Pancreas (tissue), 10 donors: ENCODE measurements at regions not wholly inside any gene's neighbourhood (a gene's known extent, or its start where the extent isn't known, plus 50 kb on each side); places are given as distances from the start of the nearest gene placed in this dataset.
A peak's percentile ranks its signal among the peaks of the same experiment; 100 is the strongest.

Experiments
- ATAC-seq, 4 donors: fragments of 200-7000 bp; cut with Tn5 transposase; one replicate each; pipeline versions ENCODE4 v1.8.0 to v1.9.1; 2020; ENCODE audit warnings: mild to moderate bottlenecking in 4 of 4, moderate library complexity in 4 of 4
- DNase-seq, 6 donors: peaks; one replicate each; pipeline ENCODE4 v3.0.0-alpha.2; 2020
- FAIRE-seq: peaks from 2 replicates; lab custom pipeline; 2012; peaks lifted over from hg19 to GRCh38; lab: Jason Lieb, UNC
- H3K27ac ChIP-seq, 4 donors: fragments of 200-600 bp; sonication (generic); 1 replicate in 3 of 4; 2 replicates in 1 of 4; pipeline versions ENCODE4 v1.5.0 to v1.8.0; 2020
- H3K27me3 ChIP-seq, 4 donors: fragments of 200-600 bp; one replicate each; pipeline ENCODE4 v1.8.0; 2021
- H3K36me3 ChIP-seq, 3 donors: fragments of 200-600 bp; sonication (generic) in 1 of 3; one replicate each; pipeline versions ENCODE4 v1.5.0 to v1.8.0; 2020 to 2021
- H3K4me1 ChIP-seq, 3 donors: fragments of 200-600 bp; one replicate each; pipeline ENCODE4 v1.8.0; 2021
- H3K4me3 ChIP-seq, 4 donors: fragments of 200-600 bp; sonication (generic) in 2 of 4; one replicate each; pipeline versions ENCODE4 v1.5.0 to v1.8.0; 2020 to 2021
- H3K9me3 ChIP-seq, 4 donors: fragments of 200-600 bp; one replicate each; pipeline ENCODE4 v1.8.0; 2021
- CTCF ChIP-seq, 4 donors: fragments of 200-600 bp; sonication (generic) in 3 of 4; IDR thresholded peaks; one replicate each; pipeline versions ENCODE4 v1.5.0 to v1.8.0; 2021; ENCODE audit warnings: antibody characterized with exemption in 4 of 4
- WGBS, 2 donors: extraction: QIAGEN DNeasy Blood & Tissue Kit; methylation state at CpG; one replicate each; pipeline ENCODE4 v1.1.7; 2013; 5-methylcytosine and 5-hydroxymethylcytosine counted together
- intact Hi-C, 3 donors: fragments of 100-400 bp; cut with DNase I; formaldehyde crosslinking; loops; one replicate each; pipeline versions ENCODE4 v1.11.1 to v1.14.2; 2022
- donor health status: healthy with polysubstance abuse.
- donor health status: DM: no; HTN: no; CAD: no; lungs with moderate emphysema.
- donor health status: DM: no; HTN: no; CAD: no.
- donor health status: control.
- donor health status: control.
- donor health status: Bipolar disorder and iron deficiency.
- donor health status: DM: yes; HTN: yes; CAD: no.
- donor health status: DM: no; HTN: no; CAD: no.
- donor health status: DM: no; HTN: no; CAD: no.
- donor health status: DM: yes; HTN: yes; CAD: no.

DNA sequence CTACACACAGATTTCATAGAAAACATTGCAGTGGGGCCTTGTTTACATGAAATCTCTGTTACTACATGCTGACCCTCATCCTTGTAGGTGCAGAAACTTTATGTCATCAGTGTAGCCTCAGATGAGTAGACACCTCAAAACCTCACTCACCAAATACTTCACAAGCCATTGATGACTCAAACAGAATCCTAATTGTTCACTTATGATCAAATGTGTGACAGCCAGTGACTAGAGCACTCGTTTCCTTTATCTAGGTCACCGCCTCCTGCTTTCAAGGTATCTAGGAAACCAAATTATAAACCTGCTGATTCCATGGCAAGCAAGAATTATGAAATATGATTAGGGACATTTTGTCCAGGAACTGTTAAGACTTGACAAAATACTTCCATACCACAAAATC, 255.8 kb upstream of the GPRIN3 start:
- ATAC-seq (peak in 3 of 4 donors; percentile 42 to 76 (median 73)), FAIRE-seq (no peak), DNase-seq (no peak)
- H3K27ac ChIP-seq: no peak overlapping the region
- no peaks in the 10 kb centered on the region for H3K36me3 ChIP-seq
- no peaks in the 10 kb centered on the region for H3K27me3 ChIP-seq
- TF ChIP-seq CTCF (IDR thresholded peaks at IDR 0.05): no peak
- intact Hi-C loops: no loop called here
- H3K4me3 ChIP-seq: no peak overlapping the region
- 33 to 38% methylated on average over 2 of the region's 2 CpGs for WGBS, 2 donors
- no peaks in the 10 kb centered on the region for H3K9me3 ChIP-seq
- H3K4me1 ChIP-seq: no peaks in the 10 kb centered on the region

GRCh38 chr4:89562746-89563145, 255.1 kb upstream of the GPRIN3 start:
- intact Hi-C loops: no loop called here
- FAIRE-seq: no peak
- no peaks in the 10 kb centered on the region for H3K9me3 ChIP-seq
- no peak for DNase-seq
- no peak overlapping the region for H3K27ac ChIP-seq
- H3K4me1 ChIP-seq: no peaks in the 10 kb centered on the region
- 71 to 73% methylated on average over 3 of the region's 3 CpGs for WGBS, 2 donors
- no peaks in the 10 kb centered on the region for H3K36me3 ChIP-seq
- no peak for ATAC-seq
- H3K4me3 ChIP-seq: no peak overlapping the region
- TF ChIP-seq CTCF (IDR thresholded peaks at IDR 0.05): no peak
- H3K27me3 ChIP-seq: no peaks in the 10 kb centered on the region

- Histone ChIP-seq H3K27ac (no peak overlapping the region), H3K36me3 (no peaks in the 10 kb centered on the region), H3K4me3 (no peak overlapping the region), H3K27me3 (no peaks in the 10 kb centered on the region), H3K9me3 (no peaks in the 10 kb centered on the region), H3K4me1 (no peaks in the 10 kb centered on the region)
- intact Hi-C loops: no loop called here
- ATAC-seq: no peak
- no peak for DNase-seq
- no peak for FAIRE-seq
- 93 to 100% methylated on average over 2 of the region's 2 CpGs for WGBS, 2 donors
- TF ChIP-seq CTCF (IDR thresholded peaks at IDR 0.05): no peak
Measured at GRCh38 chr4:89561048-89561447, 253.4 kb upstream of the GPRIN3 start.

DNA sequence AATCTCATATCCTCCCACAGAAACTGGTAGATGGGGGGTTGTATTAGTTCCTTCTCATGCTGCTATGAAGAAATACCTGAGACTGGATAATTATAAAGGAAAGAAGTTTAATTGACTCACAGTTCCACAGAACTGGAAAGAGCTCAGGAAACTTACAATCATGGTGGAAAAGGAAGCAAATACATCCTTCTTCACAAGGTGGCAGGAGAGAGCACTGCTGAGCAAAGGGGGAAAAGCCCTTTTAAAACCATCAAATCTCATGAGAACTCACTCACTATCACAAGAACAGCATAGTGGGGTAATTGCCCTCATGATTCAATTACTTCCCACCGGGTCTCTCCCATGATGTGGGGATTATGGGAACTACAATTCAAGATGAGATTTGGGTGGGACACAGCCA, 250.5 kb upstream of the GPRIN3 start:
- no peak for TF ChIP-seq CTCF (IDR thresholded peaks at IDR 0.05)
- H3K27me3 ChIP-seq: no peaks in the 10 kb centered on the region
- WGBS, 2 donors: 66 to 89% methylated on average over 1 of the region's 1 CpG
- intact Hi-C loops: no loop called here
- FAIRE-seq (no peak), ATAC-seq (no peak), DNase-seq (no peak)
- no peaks in the 10 kb centered on the region for H3K4me1 ChIP-seq
- no peak overlapping the region for H3K4me3 ChIP-seq
- no peak overlapping the region for H3K27ac ChIP-seq
- no peaks in the 10 kb centered on the region for H3K36me3 ChIP-seq
- H3K9me3 ChIP-seq: no peaks in the 10 kb centered on the region

GRCh38 chr4:89556601-89557305, 249.2 kb upstream of the GPRIN3 start:
- no peaks in the 10 kb centered on the region for H3K9me3 ChIP-seq
- no peak for ATAC-seq
- FAIRE-seq: no peak
- no peaks in the 10 kb centered on the region for H3K4me1 ChIP-seq
- DNase-seq: no peak
- TF ChIP-seq CTCF (IDR thresholded peaks at IDR 0.05): no peak
- WGBS, 2 donors: 59 to 67% methylated on average over 4 of the region's 4 CpGs
- intact Hi-C loops: no loop called here
- H3K27ac ChIP-seq: no peak overlapping the region
- H3K27me3 ChIP-seq: no peaks in the 10 kb centered on the region
- H3K36me3 ChIP-seq: no peaks in the 10 kb centered on the region
- H3K4me3 ChIP-seq: no peak overlapping the region
